Muscle layer of duodenum (tissue), 2 donors: ENCODE measurements at regions not wholly inside any gene's neighbourhood (a gene's known extent, or its start where the extent isn't known, plus 50 kb on each side); places are given as distances from the start of the nearest gene placed in this dataset.

Experiments used
- H3K27ac ChIP-seq: one replicate; pipeline ENCODE4 v1.7.0; 2013; ENCODE audit warnings: mild to moderate bottlenecking, low read length
- H3K27me3 ChIP-seq: one replicate; pipeline ENCODE4 v1.7.0; 2013; ENCODE audit warnings: low read depth, mild to moderate bottlenecking, control low read depth, low read length
- H3K36me3 ChIP-seq, 2 donors: one replicate each; pipeline ENCODE4 v1.7.0; 2013; ENCODE audit warnings: low read length in 2 of 2, control low read depth in 1 of 2, mild to moderate bottlenecking in 1 of 2; ENCODE audit not compliant: insufficient read depth in 2 of 2, control insufficient read depth in 1 of 2
- H3K4me1 ChIP-seq, 2 donors: one replicate each; pipeline ENCODE4 v1.7.0; 2013; ENCODE audit warnings: low read length in 2 of 2, mild to moderate bottlenecking in 2 of 2, control low read depth in 1 of 2, moderate library complexity in 1 of 2; ENCODE audit not compliant: insufficient read depth in 2 of 2, control insufficient read depth in 1 of 2
- H3K4me3 ChIP-seq, 2 donors: one replicate each; pipeline ENCODE4 v1.7.0; 2013; ENCODE audit warnings: low read length in 2 of 2, low read depth in 1 of 2, mild to moderate bottlenecking in 1 of 2
- H3K9me3 ChIP-seq, 2 donors: one replicate each; pipeline ENCODE4 v1.7.0; 2013; ENCODE audit warnings: low read length in 2 of 2, control low read depth in 1 of 2, mild to moderate bottlenecking in 1 of 2; ENCODE audit not compliant: control insufficient read depth in 1 of 2
- donor health status: healthy.

DNA sequence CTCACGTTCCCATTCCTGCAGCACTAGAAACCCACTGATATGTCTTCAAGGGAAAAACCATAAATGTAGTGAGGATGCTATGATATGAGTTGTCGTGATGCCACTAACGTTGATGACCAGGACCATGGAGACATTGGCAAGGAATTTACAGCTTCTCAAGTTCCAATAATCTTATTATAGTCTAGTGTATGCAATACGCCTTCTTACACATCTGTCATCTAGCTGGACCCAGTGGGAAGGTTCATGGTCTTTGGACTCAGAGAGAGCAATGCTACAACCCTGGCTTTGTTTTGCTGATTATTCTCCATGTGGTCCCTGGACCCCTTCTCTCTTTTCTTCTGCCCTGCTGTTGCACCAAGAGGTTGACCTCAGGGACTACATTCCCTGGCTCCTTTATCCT is 76.0 kb upstream of the BMP2 start:
- Histone ChIP-seq H3K4me1 (peaks cover 0 to 11% of the 10 kb centered on the region in 2 donors), H3K9me3 (no peaks in the 10 kb centered on the region), H3K27ac (no peak overlapping the region), H3K27me3 (no peaks in the 10 kb centered on the region), H3K36me3 (no peaks in the 10 kb centered on the region), H3K4me3 (no peak overlapping the region)

DNA sequence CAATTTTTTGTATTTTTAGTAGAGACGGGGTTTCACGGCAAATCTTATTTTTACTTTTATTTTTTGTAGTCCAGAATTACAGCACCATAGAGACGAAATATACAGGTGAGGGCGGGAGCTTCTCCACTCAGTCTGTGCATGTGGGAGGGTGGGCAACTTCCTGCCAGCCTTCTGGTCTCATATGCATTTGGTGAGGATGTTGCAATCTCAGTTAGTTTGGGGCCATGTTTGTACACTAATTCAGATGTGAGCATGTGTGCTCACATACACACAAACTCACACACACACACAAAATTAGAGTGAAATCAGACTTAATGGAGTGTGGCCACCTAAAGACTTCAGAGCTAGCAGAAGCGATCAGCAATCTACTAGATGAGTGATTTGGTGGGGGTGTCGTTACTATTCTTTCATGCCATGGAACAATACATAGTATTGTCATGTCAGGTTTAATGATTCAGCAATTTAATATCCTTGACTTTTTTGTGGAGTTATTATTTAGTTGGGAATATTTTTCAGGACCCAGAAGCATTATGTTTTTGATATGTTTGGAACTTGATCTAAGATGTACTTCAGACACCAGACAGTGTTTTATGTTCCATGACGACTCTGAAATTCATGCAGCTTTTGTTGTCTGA is 78.0 kb upstream of the BMP2 start:
- Histone ChIP-seq H3K27ac (no peak overlapping the region), H3K4me3 (no peak overlapping the region), H3K4me1 (peaks cover 0 to 11% of the 10 kb centered on the region in 2 donors), H3K36me3 (no peaks in the 10 kb centered on the region), H3K27me3 (no peaks in the 10 kb centered on the region), H3K9me3 (no peaks in the 10 kb centered on the region)

DNA sequence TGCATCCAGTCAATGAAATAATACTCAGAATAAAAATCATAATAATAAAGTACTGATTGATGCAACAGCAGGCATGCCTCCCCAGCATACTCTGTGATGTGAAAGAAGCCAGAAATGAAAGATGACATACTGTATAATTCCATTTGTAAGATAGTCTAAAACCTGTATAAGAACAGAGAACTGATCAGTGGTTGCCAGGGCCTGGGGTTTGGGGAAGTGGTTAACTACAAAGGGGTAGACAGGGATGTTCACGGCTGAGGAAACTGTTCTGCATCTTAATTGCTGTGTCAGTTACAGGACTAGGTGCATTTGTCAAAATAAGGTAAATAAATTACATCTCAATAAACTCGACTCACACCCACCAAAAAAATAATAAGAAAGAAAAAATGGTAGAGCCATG is 81.3 kb upstream of the BMP2 start:
- Histone ChIP-seq H3K4me3 (no peak overlapping the region), H3K4me1 (no peaks in the 10 kb centered on the region), H3K27ac (no peak overlapping the region), H3K9me3 (no peaks in the 10 kb centered on the region), H3K36me3 (no peaks in the 10 kb centered on the region), H3K27me3 (no peaks in the 10 kb centered on the region)

- Histone ChIP-seq H3K4me3 (no peak overlapping the region), H3K36me3 (no peaks in the 10 kb centered on the region), H3K27ac (no peak overlapping the region), H3K27me3 (no peaks in the 10 kb centered on the region), H3K9me3 (no peaks in the 10 kb centered on the region), H3K4me1 (no peaks in the 10 kb centered on the region)
Observed at GRCh38 chr20:6685626-6686025, 81.9 kb upstream of the BMP2 start.

GRCh38 chr20:6685181-6685582 is 82.3 kb upstream of the BMP2 start:
- no peaks in the 10 kb centered on the region for H3K27me3 ChIP-seq
- H3K36me3 ChIP-seq = no peaks in the 10 kb centered on the region
- H3K4me1 ChIP-seq = no peaks in the 10 kb centered on the region
- no peak overlapping the region for H3K27ac ChIP-seq
- H3K9me3 ChIP-seq = no peaks in the 10 kb centered on the region
- H3K4me3 ChIP-seq = no peak overlapping the region

DNA sequence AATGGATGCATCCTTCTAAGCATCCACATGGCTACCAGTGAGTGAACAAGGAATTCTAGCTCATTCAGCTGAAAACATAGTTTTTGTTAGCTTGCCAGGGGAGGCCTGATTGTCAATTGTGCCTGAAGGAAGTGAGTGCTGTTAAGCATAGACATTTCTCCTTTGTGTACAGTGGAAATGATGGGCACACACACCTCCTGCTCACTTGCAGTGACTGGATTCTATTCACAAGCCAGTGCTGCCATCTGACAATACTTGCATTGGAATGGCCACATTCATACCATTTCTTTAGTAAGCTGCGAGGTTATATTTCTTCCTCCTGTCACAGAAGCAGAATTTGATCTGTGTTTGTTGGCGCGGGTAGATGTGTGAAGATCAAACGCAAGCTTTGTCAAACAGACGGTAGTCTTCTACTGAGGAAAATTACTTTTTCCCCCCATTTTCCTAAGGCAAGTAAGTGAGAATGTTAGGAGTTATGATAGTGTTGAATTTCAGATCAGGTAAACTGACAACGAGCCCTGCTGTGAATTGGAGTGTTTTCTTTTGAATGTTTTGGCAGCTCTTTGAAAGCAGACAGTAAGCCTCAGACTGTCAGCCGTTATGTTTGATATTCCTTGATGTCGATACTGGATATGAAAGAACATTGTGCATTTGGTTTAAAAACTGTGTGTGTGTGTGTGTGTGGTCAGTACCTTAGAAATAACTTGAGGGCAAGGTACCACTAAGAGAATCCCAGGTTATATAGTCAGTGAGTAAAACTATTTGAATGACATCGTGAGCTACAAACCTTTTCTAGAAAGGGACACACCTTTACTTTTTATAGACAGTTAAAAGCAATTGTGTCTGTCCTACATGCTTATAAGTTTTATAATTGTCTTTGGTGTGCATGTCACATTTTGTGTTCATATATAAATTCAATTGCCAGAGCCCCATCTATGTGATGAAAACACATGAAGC is 84.2 kb upstream of the BMP2 start:
- H3K4me3 ChIP-seq = no peak overlapping the region
- H3K27ac ChIP-seq = no peak overlapping the region
- H3K27me3 ChIP-seq = no peaks in the 10 kb centered on the region
- no peaks in the 10 kb centered on the region for H3K4me1 ChIP-seq
- H3K9me3 ChIP-seq = no peaks in the 10 kb centered on the region
- no peaks in the 10 kb centered on the region for H3K36me3 ChIP-seq

DNA sequence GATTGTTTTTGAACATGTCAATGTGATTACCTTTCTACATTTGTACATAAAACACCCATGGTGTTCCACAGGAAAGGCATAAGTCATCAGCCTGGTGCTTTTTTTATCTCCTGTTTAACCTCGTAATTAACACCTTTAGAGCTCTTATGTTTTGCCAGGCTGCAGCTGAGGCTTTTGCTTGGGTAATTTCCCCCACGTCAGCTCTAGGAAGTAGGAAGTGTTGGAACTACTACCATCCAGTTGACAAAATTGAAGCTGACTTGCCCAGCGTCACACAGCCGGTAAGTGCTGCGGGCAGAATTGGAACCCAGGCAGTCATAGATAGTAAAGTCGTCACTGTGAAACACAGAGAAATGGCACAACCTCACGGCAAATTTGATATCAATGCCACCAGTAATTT is 86.6 kb upstream of the BMP2 start:
- no peaks in the 10 kb centered on the region for H3K4me1 ChIP-seq
- no peaks in the 10 kb centered on the region for H3K9me3 ChIP-seq
- H3K4me3 ChIP-seq = no peak overlapping the region
- no peaks in the 10 kb centered on the region for H3K27me3 ChIP-seq
- no peaks in the 10 kb centered on the region for H3K36me3 ChIP-seq
- H3K27ac ChIP-seq = no peak overlapping the region

DNA sequence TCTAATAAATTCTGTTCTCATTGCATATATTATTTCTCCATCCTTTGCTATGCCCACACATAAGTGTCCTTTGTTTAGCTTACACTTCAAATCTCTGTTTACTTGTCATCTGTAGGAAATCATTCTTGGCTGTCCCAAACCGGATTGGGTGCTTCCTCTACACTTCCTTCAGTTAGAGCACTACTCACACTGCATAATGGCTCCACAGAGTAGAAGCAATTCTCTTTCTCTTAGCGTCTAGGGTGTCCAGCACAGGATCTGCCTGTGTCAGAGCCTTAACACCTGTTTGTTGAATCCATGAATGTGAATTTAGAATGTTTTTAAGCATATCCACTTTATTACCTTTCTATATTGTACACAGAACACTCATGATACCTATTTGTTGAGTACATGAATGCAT is 87.0 kb upstream of the BMP2 start:
- H3K36me3 ChIP-seq = no peaks in the 10 kb centered on the region
- no peak overlapping the region for H3K27ac ChIP-seq
- H3K27me3 ChIP-seq = no peaks in the 10 kb centered on the region
- no peaks in the 10 kb centered on the region for H3K9me3 ChIP-seq
- no peak overlapping the region for H3K4me3 ChIP-seq
- H3K4me1 ChIP-seq = no peaks in the 10 kb centered on the region

DNA sequence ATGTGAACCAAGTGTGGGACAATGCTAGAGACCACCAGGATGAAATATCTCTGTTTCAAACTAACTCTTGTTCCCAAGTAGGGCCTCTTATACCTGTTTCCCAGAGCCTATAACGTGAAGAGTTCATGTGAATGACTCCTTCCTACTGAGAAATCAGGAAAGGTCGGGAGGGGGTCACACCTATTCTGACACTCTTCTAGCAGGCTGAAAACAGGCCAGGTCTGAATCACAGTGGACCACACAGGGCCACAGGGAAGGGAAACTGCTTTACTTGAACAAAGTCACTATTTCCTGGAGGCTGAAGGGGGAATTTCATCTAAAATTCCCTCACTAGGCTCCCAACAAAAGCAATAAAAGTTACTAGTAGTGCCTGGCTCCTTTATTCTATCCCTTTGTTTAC is 88.4 kb upstream of the BMP2 start:
- Histone ChIP-seq H3K27ac (no peak overlapping the region), H3K27me3 (no peaks in the 10 kb centered on the region), H3K4me3 (no peak overlapping the region), H3K4me1 (no peaks in the 10 kb centered on the region), H3K36me3 (no peaks in the 10 kb centered on the region), H3K9me3 (no peaks in the 10 kb centered on the region)

- Histone ChIP-seq H3K9me3 (no peaks in the 10 kb centered on the region), H3K27me3 (no peaks in the 10 kb centered on the region), H3K4me3 (no peak overlapping the region), H3K36me3 (no peaks in the 10 kb centered on the region), H3K4me1 (no peaks in the 10 kb centered on the region), H3K27ac (no peak overlapping the region)
Observed at GRCh38 chr20:6678101-6678500, 89.4 kb upstream of the BMP2 start.

- no peaks in the 10 kb centered on the region for H3K27me3 ChIP-seq
- H3K4me1 ChIP-seq = no peaks in the 10 kb centered on the region
- peaks cover 0 to 5% of the 10 kb centered on the region in 2 donors for H3K9me3 ChIP-seq
- no peaks in the 10 kb centered on the region for H3K36me3 ChIP-seq
- no peak overlapping the region for H3K4me3 ChIP-seq
- no peak overlapping the region for H3K27ac ChIP-seq
Observed at GRCh38 chr20:6674831-6675230, 92.7 kb upstream of the BMP2 start.
